Adrenal gland (tissue), 5 donors: ENCODE measurements at regions not wholly inside any gene's neighbourhood (a gene's known extent, or its start where the extent isn't known, plus 50 kb on each side); places are given as distances from the start of the nearest gene placed in this dataset.

ENCODE experiments used
- POLR2A ChIP-seq, 2 donors: fragments of 450-650 bp; IDR thresholded peaks; one replicate each; pipeline ENCODE4 v1.6.1; 2017; ENCODE audit warnings: antibody characterized with exemption in 2 of 2, mild to moderate bottlenecking in 2 of 2, moderate library complexity in 1 of 2
- TF ChIP-seq, protein P1 (sequence below), 6 experiments: fragments of 450-650 bp in 4 of 6; fragments of 200-600 bp in 2 of 6; sonication (generic) in 1 of 6; IDR thresholded peaks; 1 replicate in 5 of 6; 2 replicates in 1 of 6; pipeline versions ENCODE4 v1.5.1 to v1.8.0; 2016 to 2021; ENCODE audit warnings: antibody characterized with exemption in 6 of 6, mild to moderate bottlenecking in 2 of 6, moderate library complexity in 1 of 6
- donor health status: DM: no; HTN: no; CAD: no.

DNA sequence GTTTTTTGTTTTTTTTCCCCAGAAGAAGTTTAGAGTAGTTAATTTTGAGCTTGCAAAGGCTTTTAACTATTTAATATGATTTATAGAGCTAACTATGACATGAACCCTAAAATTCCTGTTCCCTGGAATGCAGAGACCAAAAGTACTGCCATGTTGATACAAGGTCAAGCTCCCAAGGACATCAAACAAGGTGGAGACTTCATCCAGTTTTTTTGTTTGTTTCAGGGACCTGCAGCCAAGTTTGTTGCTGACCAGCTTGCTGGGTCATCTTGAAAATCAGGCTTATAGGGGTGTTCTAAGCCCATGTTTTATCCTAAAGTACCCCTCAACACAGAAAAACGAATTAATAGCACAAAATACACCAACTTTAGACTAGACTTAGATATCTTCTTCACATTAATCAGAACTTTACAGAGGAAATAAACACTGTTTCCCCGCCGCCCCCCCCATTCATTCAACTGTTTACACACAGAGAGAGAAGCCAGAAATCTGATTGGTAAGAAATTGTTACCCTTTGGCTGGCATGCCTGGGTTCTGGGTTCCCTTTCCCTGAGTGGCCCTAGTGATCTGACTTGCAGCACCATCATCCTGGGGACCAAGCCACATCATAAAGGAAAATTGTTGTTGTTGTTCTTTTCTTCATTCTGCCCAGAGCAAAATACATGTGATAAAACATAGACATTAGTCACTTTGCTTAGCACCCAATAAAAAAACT lies 860.5 kb downstream of the CCSER2 start:
- TF ChIP-seq, protein P1, sequence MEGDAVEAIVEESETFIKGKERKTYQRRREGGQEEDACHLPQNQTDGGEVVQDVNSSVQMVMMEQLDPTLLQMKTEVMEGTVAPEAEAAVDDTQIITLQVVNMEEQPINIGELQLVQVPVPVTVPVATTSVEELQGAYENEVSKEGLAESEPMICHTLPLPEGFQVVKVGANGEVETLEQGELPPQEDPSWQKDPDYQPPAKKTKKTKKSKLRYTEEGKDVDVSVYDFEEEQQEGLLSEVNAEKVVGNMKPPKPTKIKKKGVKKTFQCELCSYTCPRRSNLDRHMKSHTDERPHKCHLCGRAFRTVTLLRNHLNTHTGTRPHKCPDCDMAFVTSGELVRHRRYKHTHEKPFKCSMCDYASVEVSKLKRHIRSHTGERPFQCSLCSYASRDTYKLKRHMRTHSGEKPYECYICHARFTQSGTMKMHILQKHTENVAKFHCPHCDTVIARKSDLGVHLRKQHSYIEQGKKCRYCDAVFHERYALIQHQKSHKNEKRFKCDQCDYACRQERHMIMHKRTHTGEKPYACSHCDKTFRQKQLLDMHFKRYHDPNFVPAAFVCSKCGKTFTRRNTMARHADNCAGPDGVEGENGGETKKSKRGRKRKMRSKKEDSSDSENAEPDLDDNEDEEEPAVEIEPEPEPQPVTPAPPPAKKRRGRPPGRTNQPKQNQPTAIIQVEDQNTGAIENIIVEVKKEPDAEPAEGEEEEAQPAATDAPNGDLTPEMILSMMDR (IDR thresholded peaks at IDR 0.05): no peak
- TF ChIP-seq POLR2A (IDR thresholded peaks at IDR 0.05): no peak
